GM18909 (cell line): ENCODE measurements at regions not wholly inside any gene's neighbourhood (a gene's known extent, or its start where the extent isn't known, plus 50 kb on each side); places are given as distances from the start of the nearest gene placed in this dataset.

Source experiments
- ATAC-seq: cut with Tn5 transposase; IDR thresholded peaks from one replicate; pipeline ENCODE4 v1.9.1; 2021; ENCODE audit warnings: mild to moderate bottlenecking; ENCODE audit not compliant: unreplicated experiment, poor library complexity

DNA sequence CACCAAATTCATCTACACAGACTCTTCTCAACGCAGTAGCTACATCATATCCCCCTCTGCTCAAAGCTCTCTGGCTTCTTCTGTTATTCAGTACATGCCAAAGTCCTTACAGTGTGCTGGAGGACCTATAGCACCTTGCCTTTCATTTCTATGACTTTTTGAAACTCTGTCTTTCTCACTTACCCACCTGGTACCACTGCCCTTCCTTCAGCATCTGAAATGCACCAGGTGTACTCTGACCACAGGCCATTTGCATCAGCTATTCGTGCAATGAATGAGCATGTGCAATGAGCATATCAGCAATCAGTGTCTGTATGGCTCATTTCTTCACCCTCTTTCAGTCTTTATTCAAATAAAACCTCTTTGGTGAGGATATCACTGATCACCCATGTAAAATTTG lies 399.9 kb downstream of the RAB28 start:
- ATAC-seq, result no peak

DNA sequence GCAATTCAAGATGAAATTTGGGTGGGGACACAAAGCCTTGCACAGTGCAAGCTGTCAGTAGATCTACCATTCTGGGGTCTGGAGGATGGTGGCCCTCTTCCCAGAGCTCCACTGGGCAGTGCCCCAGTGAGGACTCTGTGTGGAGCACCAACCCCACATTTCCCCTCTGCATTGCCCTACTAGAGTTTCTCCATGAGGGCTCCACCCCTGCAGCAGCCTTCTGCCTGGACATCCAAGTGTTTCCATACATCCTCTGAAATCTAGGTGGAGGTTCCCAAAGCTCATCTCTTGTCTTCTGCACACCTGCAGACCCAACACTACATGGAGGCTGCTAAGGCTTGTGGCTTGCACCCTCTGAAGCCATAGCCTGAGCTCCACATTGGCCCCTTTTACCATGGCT lies 402.3 kb downstream of the RAB28 start:
- ATAC-seq, result no peak

DNA sequence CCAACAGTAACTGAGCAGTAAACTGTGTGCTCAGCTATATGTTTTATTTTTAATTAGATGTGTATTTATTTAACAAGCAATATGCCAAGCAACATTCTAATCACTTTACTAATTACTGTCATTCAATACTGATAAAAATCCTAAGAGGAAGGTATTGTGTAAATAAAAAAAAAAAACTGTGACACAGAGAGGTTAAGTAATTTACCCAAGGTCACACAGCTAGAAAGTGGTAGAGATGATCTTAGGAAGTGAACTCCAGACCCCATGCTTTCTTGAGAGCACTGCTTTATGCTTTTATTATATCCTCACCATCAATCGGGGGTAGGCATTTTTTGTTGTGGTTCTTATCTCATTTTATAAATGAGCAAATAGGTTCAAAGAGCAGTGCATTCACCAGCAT lies 417.1 kb downstream of the RAB28 start:
- ATAC-seq, result no peak

DNA sequence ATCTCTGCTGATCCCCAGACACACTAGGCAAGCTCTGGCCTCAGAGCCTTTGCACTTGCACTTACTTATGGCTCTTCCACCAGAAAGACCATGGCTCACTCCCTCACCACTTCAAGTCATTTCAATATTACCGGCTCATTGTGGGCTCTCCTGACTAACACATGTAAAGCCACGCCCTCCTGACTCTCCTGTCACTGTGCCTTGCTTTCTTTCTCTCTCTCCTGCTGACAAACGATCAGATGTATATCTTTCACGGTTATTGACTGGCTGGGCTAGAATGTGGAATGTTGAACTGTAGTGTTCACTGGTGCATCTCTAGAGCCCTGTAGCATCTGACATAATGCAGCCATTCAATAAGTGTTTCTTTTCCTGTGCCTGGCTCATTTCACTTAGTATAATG lies 425.1 kb downstream of the RAB28 start:
- ATAC-seq, result no peak

DNA sequence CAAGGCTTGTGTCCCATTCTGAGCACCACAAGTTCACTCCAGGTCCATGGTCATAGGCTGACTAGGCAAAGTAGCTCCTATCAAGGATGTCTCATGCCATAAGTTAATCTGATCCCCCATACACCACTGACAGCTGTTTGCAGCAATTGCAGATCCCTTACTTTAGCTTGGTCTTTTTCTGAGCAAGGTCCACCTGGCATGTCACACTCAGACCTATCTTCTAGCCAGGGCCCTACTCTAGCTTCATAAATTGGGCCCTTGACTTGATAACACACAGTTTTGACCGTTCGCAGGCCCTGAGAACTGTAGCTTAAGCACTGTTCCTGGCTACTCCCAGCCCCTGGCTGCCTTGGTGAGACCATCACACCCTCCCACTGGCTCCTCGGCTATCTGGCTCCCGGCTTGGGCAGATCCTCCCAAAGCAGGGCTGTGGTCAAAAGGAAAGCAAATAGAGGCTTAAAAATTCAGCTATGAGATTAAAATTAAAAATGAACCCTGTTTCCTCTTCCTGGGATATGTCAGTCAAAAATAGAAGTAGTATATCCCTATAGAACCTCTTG lies 427.4 kb downstream of the RAB28 start:
- no peak for ATAC-seq

DNA sequence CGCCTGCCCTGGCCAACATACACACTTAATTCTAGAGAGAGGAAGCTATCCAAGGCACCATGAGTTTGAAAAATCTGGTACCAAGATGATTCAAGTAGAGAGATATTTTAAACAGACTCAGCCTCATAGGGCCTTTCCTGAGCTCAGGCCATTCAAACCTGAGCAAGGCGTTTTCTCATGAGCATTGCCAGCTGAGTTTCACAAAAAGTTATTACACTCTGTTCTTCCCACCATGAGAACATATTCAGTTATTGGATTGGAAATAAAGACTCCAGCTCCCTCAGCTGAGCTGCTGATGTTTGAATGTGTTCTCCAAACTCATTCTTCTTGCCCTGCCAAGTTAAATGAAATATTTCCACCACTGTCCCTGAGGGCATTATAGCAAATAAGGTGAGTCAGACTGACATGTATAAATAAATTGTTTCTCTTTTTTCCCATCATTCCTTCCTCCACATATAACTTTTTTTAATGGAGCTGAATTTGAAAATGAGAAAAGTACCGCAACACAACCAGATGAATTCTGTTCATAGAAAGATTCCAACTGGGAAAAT lies 429.6 kb downstream of the RAB28 start:
- ATAC-seq, result no peak

DNA sequence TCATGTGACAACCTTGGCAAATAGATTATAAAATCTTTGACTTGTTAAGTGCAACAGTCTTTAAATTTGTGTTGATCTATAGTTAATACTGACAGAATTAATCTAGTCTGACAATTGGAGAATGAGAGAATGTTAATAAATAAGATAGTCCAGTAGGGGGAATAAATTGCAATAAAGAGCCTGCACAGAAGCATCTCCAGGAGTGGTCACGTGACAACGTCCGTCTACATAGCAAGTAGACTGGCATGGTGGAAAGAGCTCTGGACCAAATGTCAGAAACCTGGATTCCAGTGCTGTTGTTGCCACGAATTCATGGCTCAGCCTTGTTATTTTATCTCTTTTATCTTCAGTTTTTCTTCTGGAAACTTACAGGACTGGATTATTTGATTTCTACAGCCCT lies 436.5 kb downstream of the RAB28 start:
- no peak for ATAC-seq

DNA sequence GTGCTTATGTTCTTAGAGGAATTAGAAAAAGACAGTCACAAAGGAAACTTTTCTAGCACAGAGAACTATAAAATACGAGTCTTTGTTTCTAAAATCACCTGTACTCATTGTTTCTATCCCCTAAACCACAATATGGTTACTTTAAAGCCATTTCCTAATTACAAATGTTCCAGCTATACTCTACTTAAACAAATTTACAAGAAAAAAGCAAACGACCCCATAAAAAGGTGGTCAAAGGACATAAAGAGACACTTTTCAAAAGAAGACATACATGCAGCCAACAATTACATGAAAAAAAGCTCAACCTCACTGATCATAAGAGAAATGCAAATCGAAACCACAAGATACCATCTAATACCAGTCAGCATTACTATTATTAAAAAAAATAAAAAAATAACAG lies 447.3 kb downstream of the RAB28 start:
- no peak for ATAC-seq

DNA sequence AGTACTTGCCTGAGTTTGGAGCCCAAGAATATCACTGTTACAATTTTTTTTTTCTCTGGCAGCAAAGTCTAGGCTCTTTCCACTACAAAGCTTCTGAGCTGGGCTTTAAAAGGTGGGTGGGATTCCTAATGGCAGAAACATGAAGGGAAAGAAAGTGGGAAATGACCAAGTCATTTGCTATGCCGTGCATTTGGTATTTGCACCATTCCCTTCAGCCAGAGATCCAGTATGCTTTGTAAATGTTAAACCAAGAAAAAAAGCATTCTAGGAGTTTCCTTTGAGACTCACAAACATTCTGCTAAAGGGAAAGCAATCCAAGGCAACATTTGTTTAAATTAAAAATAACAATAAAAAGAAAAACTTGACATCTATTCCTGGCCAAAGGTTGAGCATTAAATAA lies 451.2 kb downstream of the RAB28 start:
- no peak for ATAC-seq

DNA sequence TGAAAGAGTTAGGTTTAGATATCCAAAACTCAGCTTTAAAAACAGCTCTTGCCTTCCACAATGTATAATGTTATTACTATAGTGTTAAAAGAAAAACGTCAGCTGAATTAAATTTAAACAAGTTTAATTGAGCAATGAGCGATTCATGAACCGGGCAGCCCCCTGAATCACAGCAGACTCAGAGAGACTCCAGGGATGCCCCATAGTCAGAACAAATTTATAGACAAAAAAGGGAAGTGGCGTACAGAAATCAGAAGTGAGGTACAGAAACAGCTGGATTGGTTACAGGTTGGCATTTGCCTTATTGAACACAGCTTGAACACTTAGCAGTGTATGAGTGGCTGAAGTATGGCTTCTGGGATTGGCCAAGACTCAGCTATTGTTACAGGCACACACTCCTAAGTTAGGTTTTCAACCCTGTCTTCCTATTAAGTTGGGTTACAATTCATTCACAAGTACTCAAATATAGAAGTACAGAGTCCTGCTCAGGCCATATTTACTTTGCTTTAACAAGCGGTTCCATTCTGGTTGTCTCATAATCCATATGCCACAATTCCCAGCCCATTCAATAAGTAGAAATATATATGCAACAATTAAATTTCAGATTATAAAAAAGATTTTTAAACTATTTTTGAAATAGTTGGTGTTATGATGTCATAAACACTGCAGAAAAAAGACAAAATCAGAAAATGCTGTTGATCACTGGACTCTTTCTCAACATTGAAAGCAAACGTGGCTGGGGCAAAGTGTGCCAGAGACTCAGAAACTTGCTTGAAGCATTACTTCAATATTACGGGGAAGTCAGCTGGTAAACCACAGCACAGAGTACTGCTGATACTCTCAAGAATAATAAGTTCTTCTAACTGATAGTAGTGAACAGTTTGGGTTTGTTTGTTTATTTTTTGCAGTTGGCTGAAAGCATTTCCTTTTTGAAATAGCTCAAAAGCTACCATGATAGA lies 459.7 kb downstream of the RAB28 start:
- no peak for ATAC-seq

DNA sequence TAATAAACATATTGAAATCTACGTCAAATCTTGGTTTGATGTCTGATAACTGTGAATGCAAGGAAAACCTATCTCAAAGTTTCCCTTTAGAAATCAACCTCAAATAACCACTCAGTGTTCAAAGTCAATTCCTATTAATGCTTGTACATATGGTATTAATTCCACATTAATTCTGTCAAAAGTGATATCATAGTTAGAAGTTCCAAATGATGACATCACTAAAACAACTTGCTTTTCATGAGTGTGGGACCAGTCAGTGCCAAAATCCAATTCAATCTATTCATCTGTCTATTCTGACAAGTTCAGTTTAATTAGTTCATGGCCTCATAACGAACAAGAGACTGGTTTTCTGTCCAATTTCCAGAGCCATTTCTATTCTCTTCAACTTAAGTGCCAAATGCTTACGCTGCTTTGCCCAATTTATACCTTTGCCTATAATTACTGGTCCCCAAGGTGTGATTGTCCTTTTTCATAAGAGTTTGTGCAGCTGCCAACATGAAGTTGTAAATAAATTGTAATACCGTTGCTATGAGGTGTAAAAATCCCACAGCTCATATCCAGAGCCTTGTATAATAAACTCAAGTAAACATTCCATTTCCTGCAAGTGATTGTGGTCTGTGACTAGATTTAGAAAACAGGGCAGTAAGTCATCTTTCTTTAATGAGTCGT lies 476.2 kb downstream of the RAB28 start:
- ATAC-seq, result no peak

DNA sequence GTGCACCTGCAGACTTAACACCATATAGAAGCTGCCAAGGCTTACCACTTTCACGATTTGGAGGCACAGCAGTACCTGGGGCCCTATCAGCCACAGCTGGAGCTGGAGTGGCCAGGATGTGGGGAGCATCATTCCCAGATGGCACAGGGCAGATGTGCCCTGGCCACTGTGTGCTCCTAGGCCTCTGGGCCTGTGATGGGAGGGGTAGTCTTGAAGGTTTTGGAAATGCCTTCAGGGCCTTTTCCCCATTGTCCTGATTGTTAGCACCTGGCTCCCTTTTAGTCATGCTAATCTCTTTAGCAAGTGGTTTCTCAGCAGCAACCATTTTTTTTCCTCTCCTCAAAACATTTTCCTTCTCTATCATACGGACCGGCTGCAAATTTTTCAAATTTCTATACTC lies 490.2 kb downstream of the RAB28 start:
- ATAC-seq, result no peak

DNA sequence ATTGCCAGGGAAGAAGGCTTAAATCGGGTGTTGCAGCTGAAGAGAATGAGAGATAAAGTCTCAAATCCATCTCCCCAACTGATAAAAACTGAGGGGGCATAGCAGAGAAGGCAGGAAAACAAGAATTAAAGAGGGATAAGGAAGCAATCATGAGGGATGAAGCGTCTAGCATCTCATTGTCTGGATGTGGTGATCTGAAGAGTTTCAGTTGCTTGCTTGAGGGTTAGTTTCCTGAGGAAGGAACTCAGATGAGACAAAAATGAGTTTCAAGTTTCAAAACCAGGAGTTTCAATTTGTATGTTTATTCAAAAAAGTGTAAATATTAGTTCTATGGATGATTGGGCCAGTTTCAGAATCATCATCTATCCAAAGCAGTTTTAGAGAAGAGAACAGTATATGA lies 496.9 kb downstream of the RAB28 start:
- no peak for ATAC-seq

DNA sequence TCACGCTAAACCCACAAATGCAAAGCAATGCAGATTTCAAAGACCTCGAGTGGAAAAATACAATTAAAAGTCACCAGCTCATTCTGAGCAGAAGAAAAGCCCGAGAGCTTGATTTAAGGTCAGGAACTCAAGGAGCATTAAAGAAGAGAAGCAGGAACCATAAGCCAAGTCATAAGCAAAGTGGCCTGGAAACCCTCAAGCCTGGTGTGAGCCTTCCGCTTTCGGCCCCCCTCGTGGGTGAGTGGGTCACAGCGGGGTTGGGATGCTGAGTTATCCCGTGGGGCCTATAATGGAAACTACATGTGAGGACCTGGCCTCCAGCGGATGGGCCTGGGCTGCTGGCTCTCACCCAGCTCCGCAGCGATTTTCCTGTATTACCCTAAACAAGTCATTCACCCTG lies 504.3 kb downstream of the RAB28 start:
- no peak for ATAC-seq

DNA sequence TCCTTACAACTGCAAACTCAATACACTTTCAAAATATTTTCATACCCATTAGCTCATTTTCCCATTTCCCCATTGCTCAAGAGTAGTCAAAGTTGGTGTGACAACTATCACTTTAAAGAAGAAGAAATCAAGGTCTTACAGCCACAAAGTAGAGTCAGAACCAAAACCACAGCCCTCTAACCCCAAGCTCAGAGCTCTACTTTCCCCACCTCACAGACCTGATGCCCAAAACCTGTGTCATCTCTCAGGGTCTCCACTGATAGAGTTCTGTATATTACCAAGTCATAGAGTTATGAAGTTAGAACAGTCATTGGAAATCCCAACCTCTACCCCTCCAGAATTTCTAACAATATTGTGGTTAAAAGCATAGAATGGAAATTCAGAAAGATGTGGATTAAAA lies 505.8 kb downstream of the RAB28 start:
- no peak for ATAC-seq

DNA sequence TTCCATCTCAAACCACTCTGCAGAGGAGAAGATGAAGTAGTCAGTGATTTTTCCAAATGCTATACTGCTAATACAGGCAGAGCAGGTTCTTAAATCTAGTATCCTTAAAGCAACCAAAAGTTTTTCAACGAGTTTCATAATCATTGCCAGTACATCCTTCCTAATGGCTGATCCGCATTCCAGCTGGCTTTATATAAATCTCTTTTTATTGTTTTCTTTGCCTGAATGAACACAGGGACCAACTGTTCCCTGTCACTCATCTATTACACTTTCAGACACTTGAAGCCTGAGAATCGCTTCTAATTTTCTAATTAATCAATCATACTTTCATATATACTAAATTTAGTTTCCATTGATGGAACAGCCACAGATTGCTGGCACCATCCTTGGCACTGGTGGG lies 508.6 kb downstream of the RAB28 start:
- ATAC-seq, result no peak

DNA sequence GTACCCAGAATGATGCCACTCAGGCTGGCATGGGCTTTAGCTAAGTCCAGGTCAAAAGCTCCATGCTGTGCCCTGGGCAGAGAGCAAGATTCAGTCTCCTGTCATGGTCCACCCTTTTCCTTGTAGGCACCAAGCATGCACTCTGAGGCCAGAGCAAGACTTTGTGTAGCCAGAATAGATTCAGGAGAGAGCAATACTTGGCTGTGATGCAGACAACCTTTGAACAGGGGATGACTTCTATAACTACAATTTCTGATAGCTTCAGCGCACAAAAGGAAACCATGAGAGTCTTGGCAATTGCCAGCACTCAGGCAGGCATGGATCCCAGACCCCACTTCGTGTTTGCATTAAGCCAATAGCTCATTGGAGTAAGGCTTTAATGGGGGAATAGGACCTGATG lies 510.6 kb downstream of the RAB28 start:
- ATAC-seq, result no peak

DNA sequence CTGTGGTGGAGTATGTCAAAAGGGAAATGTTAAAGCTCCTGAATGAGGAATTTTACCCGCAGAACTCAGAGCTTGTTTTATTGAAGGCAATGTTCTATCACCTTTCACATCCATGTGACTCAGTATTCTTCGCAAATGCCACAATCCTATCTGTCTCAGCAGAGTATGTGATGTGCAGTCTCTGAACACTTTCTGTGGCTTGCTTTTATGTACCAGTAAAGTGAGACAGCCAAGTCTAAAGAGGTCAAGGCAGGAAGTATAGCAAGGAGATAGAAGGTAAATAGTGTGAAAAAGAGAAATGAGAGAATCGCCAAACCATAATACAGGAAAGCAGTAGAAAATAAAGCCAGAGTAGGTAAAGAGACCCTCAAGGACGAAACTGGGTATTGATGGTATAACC lies 515.8 kb downstream of the RAB28 start:
- no peak for ATAC-seq

DNA sequence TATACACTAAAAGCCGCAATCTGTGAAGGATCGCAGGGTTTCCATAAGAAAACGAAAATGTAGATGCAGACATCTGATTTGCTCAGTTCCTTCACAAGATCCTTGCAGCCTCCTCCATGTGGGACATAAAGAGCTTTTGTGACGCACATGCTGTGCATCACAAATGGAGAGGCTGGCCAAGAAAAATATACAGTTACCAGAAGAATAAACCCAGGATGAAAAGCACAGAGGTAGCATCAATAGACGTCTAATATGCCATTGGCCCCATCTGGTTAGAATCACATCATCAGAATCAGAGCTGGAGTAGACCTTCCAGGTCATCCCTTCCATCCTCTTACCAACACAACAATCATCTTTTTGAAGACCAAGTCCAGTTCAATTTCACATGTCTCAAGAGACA lies 517.4 kb downstream of the RAB28 start:
- no peak for ATAC-seq

DNA sequence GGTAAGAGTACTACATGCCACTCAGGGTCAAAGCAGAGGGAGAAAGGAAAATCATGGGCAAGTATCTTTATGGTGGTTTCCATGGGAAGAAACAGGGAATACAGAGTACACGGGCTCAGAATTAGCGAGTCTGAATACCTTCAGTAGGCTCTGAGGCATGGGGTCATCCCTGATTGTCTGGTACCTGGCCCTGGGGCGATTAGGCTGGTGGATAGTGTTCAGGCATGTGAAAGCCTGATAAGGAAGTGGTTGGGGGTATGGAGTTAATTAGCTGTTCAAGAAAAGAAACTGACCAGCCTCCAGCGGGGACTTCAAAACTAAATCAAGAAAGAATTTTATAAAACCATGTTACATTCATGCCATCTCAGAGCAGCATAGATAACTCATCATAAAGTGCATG lies 518.8 kb downstream of the RAB28 start:
- ATAC-seq, result no peak

DNA sequence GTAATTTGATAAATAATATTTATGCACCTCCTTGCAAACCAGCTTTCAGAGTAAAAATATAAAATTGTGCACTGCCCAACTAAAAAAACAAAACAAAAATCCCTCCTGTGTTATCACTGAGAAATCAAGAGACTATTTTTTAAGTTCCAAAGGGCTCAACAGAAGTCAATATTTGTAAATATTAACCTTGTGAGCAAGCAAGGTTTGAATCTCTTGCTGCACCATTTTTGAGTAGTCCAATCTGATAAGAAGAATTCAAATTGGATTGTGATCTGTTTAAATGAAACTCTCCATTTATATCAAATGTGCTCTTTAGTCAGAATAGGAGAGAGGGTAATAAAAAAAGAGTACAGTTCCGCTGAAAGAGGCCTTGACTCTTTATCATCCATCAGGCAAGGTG lies 520.2 kb downstream of the RAB28 start:
- no peak for ATAC-seq
